K562 (cell line): ENCODE measurements at regions not wholly inside any gene's neighbourhood (a gene's known extent, or its start where the extent isn't known, plus 50 kb on each side); places are given as distances from the start of the nearest gene placed in this dataset.

Source experiments
- ADNP ChIP-seq: fragments of 200-800 bp; sonication (Bioruptor generic); IDR thresholded peaks from 2 replicates; pipeline ENCODE4 v1.6.1; 2016; ENCODE audit warnings: missing genetic modification characterization, missing compliant biosample characterization
- BCL6 ChIP-seq: fragments of 250-450 bp; sonication (Bioruptor Pico); IDR thresholded peaks from 2 replicates; pipeline ENCODE4 v1.4.0; 2020
- BRF1 ChIP-seq: IDR thresholded peaks from 3 replicates; pipeline ENCODE4 v1.6.1; 2011; ENCODE audit warnings: borderline replicate concordance, mild to moderate bottlenecking; ENCODE audit not compliant: insufficient read length; ENCODE audit errors: extremely low read depth
- CBX3 ChIP-seq, 2 experiments: IDR thresholded peaks; 1 replicate in 1 of 2; 2 replicates in 1 of 2; pipeline ENCODE4 v1.6.1; 2012; ENCODE audit warnings: inconsistent platforms in 2 of 2, low read length in 2 of 2, borderline replicate concordance in 1 of 2, control low read depth in 1 of 2
- FOXM1 ChIP-seq, 2 experiments: fragments of 450-650 bp in 1 of 2; sonication (generic) in 1 of 2; formaldehyde crosslinking in 1 of 2; IDR thresholded peaks; 2 replicates each; pipeline versions ENCODE4 v1.6.1 to v1.9.0; 2017 to 2022; ENCODE audit warnings: low read depth in 2 of 2, mild to moderate bottlenecking in 2 of 2, missing genetic modification reagents in 1 of 2, moderate library complexity in 1 of 2
- GABPB2 ChIP-seq: fragments of 250-450 bp; sonication (Bioruptor Pico); conservative IDR thresholded peaks from 2 replicates; pipeline ENCODE4 v1.5.1; 2021; ENCODE audit warnings: mild to moderate bottlenecking
- HEY1 ChIP-seq: fragments of 250-450 bp; sonication (Bioruptor Pico); IDR thresholded peaks from 2 replicates; pipeline ENCODE4 v1.5.0; 2020; ENCODE audit warnings: mild to moderate bottlenecking, moderate library complexity, borderline replicate concordance
- HNRNPH1 ChIP-seq: fragments of 200-400 bp; formaldehyde crosslinking; optimal IDR thresholded peaks from 2 replicates; pipeline ENCODE3; 2017; ENCODE audit warnings: low read depth, mild to moderate bottlenecking, low read length, moderate library complexity
- KHSRP ChIP-seq: fragments of 450-650 bp; IDR thresholded peaks from 2 replicates; pipeline ENCODE4 v1.6.1; 2017
- LCOR ChIP-seq: sonication (generic); formaldehyde crosslinking; IDR thresholded peaks from 2 replicates; pipeline ENCODE4 v1.8.0; 2022; ENCODE audit warnings: mild to moderate bottlenecking, missing genetic modification reagents
- MAFG ChIP-seq: fragments of 450-650 bp; conservative IDR thresholded peaks from 2 replicates; pipeline ENCODE4 v1.6.1; 2016; ENCODE audit warnings: missing genetic modification characterization, missing compliant biosample characterization
- MXI1 ChIP-seq: IDR thresholded peaks from 2 replicates; pipeline ENCODE4 v1.6.1; 2011; ENCODE audit warnings: low read depth, mild to moderate bottlenecking, improper control_type of control experiment, low read length
- PHF21A ChIP-seq: fragments of 450-650 bp; IDR thresholded peaks from 2 replicates; pipeline ENCODE4 v1.6.1; 2017; ENCODE audit warnings: low read depth, borderline replicate concordance
- PPARD ChIP-seq: fragments of 250-450 bp; sonication (Bioruptor Pico); IDR thresholded peaks from 2 replicates; pipeline ENCODE4 v1.8.0; 2022; ENCODE audit warnings: inconsistent platforms, mild to moderate bottlenecking, moderate library complexity
- SAFB ChIP-seq: fragments of 200-400 bp; formaldehyde crosslinking; IDR thresholded peaks from 2 replicates; pipeline ENCODE4 v1.6.1; 2017; ENCODE audit warnings: low read depth, low read length, borderline replicate concordance
- SAFB2 ChIP-seq: fragments of 200-400 bp; formaldehyde crosslinking; IDR thresholded peaks from 2 replicates; pipeline ENCODE4 v1.6.1; 2018; ENCODE audit warnings: borderline replicate concordance, low read length, low read depth, moderate library complexity; ENCODE audit not compliant: severe bottlenecking
- SMAD1 ChIP-seq: fragments of 150-350 bp; IDR thresholded peaks from 2 replicates; pipeline ENCODE4 v1.6.1; 2014; ENCODE audit warnings: low read length, low read depth; ENCODE audit not compliant: partially characterized antibody
- SMARCA4 ChIP-seq: fragments of 450-650 bp; IDR thresholded peaks from 2 replicates; pipeline ENCODE4 v1.6.1; 2016
- STAG1 ChIP-seq: sonication (generic); formaldehyde crosslinking; IDR thresholded peaks from 2 replicates; pipeline ENCODE4 v1.5.0; 2020; ENCODE audit warnings: missing genetic modification reagents, borderline replicate concordance
- STAT5A ChIP-seq: IDR thresholded peaks from 2 replicates; pipeline ENCODE4 v1.6.1; 2012; ENCODE audit warnings: low read length, inconsistent platforms, borderline replicate concordance
- TBL1XR1 ChIP-seq, 2 experiments: IDR thresholded peaks; 2 replicates each; pipeline ENCODE4 v1.6.1; 2012; ENCODE audit warnings: improper control_type of control experiment in 2 of 2, low read length in 2 of 2, mild to moderate bottlenecking in 1 of 2
- TRIM24 ChIP-seq, 2 experiments: fragments of 450-650 bp; IDR thresholded peaks; 2 replicates each; pipeline ENCODE4 v1.6.1; 2016
- ZEB2 ChIP-seq: fragments of 450-650 bp; IDR thresholded peaks from 2 replicates; pipeline ENCODE4 v1.6.1; 2016
- ZNF134 ChIP-seq: fragments of 250-450 bp; sonication (Bioruptor Pico); conservative IDR thresholded peaks from 2 replicates; pipeline ENCODE4 v1.4.0; 2020
- ZNF589 ChIP-seq: fragments of 200-800 bp; sonication (Bioruptor generic); IDR thresholded peaks from 2 replicates; pipeline ENCODE4 v1.6.1; 2016; ENCODE audit warnings: low read depth, missing genetic modification characterization, missing compliant biosample characterization
- TF ChIP-seq, protein P1 (sequence below): fragments of 450-650 bp; IDR thresholded peaks from 2 replicates; pipeline ENCODE4 v1.6.1; 2016; ENCODE audit warnings: antibody characterized with exemption
- TF ChIP-seq, protein P2 (sequence below): fragments of 250-450 bp; sonication (Bioruptor Pico); IDR thresholded peaks from 2 replicates; pipeline ENCODE4 v1.9.0; 2021; ENCODE audit warnings: mild to moderate bottlenecking
- TF ChIP-seq, protein P3 (sequence below): sonication (generic); formaldehyde crosslinking; IDR thresholded peaks from 2 replicates; pipeline ENCODE4 v1.8.1; 2023; ENCODE audit warnings: mild to moderate bottlenecking, missing genetic modification reagents

DNA sequence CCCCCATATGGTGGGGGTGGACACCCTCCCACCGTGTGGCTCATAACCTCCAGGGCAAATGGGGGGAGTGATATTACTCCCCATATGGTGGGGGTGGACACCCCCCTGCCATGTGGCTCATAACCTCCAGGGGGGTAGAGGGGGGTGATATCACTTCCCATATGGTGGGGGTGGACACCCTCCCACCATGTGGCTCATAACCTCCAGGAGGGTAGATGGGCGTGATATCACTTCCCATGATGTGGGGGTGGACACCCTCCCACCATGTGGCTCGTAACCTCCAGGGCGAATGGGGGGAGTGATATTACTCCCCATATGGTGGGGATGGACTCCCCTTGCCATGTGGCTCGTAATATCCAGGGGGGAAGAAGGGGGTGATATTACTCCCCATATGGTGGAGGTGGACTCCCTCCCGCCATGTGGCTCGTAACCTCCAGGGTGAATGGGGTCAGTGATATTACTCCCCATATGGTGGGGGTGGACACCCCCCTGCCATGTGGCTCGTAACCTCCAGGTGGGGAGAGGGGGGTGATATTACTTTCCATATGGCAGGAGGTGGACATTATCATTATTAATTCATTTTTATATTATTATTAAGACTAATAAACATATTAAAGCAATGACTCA is 51.2 kb upstream of the OXA1L start (continued):
- TF ChIP-seq, protein P1, sequence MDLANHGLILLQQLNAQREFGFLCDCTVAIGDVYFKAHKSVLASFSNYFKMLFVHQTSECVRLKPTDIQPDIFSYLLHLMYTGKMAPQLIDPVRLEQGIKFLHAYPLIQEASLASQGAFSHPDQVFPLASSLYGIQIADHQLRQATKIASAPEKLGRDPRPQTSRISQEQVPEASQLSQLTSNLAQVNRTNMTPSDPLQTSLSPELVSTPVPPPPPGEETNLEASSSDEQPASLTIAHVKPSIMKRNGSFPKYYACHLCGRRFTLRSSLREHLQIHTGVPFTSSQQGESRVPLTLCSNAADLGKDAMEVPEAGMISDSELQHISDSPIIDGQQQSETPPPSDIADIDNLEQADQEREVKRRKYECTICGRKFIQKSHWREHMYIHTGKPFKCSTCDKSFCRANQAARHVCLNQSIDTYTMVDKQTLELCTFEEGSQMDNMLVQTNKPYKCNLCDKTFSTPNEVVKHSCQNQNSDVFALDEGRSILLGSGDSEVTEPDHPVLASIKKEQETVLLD = 0 out of 2 replicates have a peak, but pooled peaks have one; percentile 50
- TF ChIP-seq KHSRP = no peak; the same call in 1 of the 2 replicates
- TF ChIP-seq ADNP = no peak
- TF ChIP-seq STAG1 = no peak
- TF ChIP-seq STAT5A = peak; percentile 54
- 0 out of 2 replicates have a peak, but pooled peaks have one; percentile 17 for TF ChIP-seq SMARCA4
- no peak for TF ChIP-seq SAFB2
- TF ChIP-seq BCL6 (CRISPR knock-in tag) = no peak
- TF ChIP-seq BRF1 = no peak
- TF ChIP-seq TBL1XR1 (IDR thresholded peaks at IDR 0.05; ENCODE audit: low read length in 2 of 2) = 0 out of 4 replicates have a peak, but pooled peaks of 1 of the 2 experiments have one; percentile 31
- no peak for TF ChIP-seq PHF21A
- TF ChIP-seq FOXM1 (IDR thresholded peaks at IDR 0.05; ENCODE audit: low read depth) = peak; percentile 43; the same call in 1 of the 2 replicates
- no peak for TF ChIP-seq FOXM1 (CRISPR knock-in tag; IDR thresholded peaks at IDR 0.05; ENCODE audit: low read depth)
- TF ChIP-seq ZNF134 (CRISPR knock-in tag) = no peak
- TF ChIP-seq ZNF589 = no peak
- TF ChIP-seq, protein P2, sequence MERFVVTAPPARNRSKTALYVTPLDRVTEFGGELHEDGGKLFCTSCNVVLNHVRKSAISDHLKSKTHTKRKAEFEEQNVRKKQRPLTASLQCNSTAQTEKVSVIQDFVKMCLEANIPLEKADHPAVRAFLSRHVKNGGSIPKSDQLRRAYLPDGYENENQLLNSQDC = no peak
- TF ChIP-seq HNRNPH1 = no peak
- no peak for TF ChIP-seq ZEB2
- no peak for TF ChIP-seq SAFB
- no peak for TF ChIP-seq MXI1
- peak; percentile 79 to 84; a peak in 3 of 4 replicates for TF ChIP-seq TRIM24 (IDR thresholded peaks at IDR 0.05)
- 0 out of 3 replicates have a peak, but pooled peaks of 1 of the 2 experiments have one; percentile 28 for TF ChIP-seq CBX3 (IDR thresholded peaks at IDR 0.05; ENCODE audit: borderline replicate concordance in 1 of 2, low read length in 2 of 2)
- TF ChIP-seq GABPB2 (CRISPR knock-in tag) = no peak
- no peak for TF ChIP-seq PPARD (CRISPR knock-in tag)
- no peak for TF ChIP-seq LCOR
- no peak for TF ChIP-seq SMAD1
- TF ChIP-seq MAFG (tag) = no peak
- TF ChIP-seq, protein P3, sequence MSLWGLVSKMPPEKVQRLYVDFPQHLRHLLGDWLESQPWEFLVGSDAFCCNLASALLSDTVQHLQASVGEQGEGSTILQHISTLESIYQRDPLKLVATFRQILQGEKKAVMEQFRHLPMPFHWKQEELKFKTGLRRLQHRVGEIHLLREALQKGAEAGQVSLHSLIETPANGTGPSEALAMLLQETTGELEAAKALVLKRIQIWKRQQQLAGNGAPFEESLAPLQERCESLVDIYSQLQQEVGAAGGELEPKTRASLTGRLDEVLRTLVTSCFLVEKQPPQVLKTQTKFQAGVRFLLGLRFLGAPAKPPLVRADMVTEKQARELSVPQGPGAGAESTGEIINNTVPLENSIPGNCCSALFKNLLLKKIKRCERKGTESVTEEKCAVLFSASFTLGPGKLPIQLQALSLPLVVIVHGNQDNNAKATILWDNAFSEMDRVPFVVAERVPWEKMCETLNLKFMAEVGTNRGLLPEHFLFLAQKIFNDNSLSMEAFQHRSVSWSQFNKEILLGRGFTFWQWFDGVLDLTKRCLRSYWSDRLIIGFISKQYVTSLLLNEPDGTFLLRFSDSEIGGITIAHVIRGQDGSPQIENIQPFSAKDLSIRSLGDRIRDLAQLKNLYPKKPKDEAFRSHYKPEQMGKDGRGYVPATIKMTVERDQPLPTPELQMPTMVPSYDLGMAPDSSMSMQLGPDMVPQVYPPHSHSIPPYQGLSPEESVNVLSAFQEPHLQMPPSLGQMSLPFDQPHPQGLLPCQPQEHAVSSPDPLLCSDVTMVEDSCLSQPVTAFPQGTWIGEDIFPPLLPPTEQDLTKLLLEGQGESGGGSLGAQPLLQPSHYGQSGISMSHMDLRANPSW (CRISPR knock-in tag) = no peak
- no peak for TF ChIP-seq HEY1
